NOMO-1 treated with DMSO at 0.1 percent for 48 hours (cell line): ENCODE measurements at regions not wholly inside any gene's neighbourhood (a gene's known extent, or its start where the extent isn't known, plus 50 kb on each side); places are given as distances from the start of the nearest gene placed in this dataset.
A peak's percentile ranks its signal among the peaks of the same experiment; 100 is the strongest.
"Not testable (repeated sequence)": the region's sequence is repeated elsewhere in the genome, so short reads cannot be mapped to it uniquely, and the experiment has no call there.

Source experiments
- DNase-seq: peaks from one replicate; lab custom pipeline; 2025; ENCODE audit not compliant: unreplicated experiment; lab: John Stamatoyannopoulos, UW

DNA sequence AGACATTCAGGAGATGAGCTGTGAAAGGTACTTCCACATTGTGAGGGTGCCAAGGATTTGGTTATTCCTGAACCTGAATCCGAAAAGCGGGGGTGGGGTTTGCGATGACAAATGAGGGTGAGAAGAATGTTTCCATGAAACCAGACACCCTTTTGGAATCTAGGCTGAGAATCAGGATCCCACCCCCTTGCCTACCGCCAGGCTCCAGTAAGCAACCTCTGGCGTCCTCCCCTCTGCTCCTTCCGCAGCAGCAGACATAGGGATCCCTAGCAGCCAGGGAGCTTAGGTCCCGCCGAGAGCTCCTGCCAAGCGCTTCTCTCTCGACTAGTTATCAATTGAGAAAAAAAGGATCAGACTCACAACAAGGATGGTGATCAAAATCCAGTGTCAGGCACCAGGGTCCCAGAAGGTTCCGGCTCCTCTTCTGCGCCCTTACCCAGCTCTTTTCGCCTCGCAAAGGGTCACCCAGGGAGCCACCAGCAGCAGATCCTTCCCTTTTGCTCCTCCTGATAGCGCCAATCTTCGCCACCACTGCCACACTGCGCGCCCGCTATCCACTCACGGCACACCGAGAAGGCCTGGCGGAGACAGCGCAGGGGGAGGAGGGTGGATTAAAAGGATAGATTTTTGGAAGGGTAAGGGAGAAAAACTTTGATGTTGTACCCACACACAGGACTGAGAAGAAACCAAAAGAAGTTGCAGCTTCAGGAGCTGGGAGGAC is 859.5 kb downstream of the KCNJ18 start:
- DNase-seq = not testable (repeated sequence)

- DNase-seq = no peak
Observed at GRCh38 chr17:22569459-22570143, 877.3 kb downstream of the KCNJ18 start.

- no peak for DNase-seq
Observed at GRCh38 chr17:22570144-22570845, 878.0 kb downstream of the KCNJ18 start.

GRCh38 chr17:22599322-22599721 is 907.0 kb downstream of the KCNJ18 start:
- no peak for DNase-seq

- DNase-seq = peak; percentile 3
Observed at GRCh38 chr17:22600644-22601298, 908.4 kb downstream of the KCNJ18 start.
